GM06990 (cell line): ENCODE measurements at regions not wholly inside any gene's neighbourhood (a gene's known extent, or its start where the extent isn't known, plus 50 kb on each side); places are given as distances from the start of the nearest gene placed in this dataset.
"Not testable (repeated sequence)": the region's sequence is repeated elsewhere in the genome, so short reads cannot be mapped to it uniquely, and the experiment has no call there.

ENCODE experiments used
- DNase-seq: peaks from one replicate; pipeline ENCODE4 v3.0.0-alpha.2; 2011; ENCODE audit not compliant: insufficient read length; ENCODE audit errors: extremely low read depth
- H3K27me3 ChIP-seq: replicated peaks from 2 replicates; pipeline ENCODE4 v1.6.0; 2011; ENCODE audit warnings: low read length; ENCODE audit not compliant: control insufficient read depth, insufficient read depth
- H3K36me3 ChIP-seq: 2 replicates; pipeline ENCODE4 v1.5.1; 2011; ENCODE audit warnings: low read length; ENCODE audit not compliant: control insufficient read depth, insufficient read depth
- H3K4me3 ChIP-seq: replicated peaks from 2 replicates; pipeline ENCODE4 v1.5.1; 2011; ENCODE audit warnings: low read depth, mild to moderate bottlenecking, control low read depth, low read length
- TF ChIP-seq, protein P1 (sequence below): IDR thresholded peaks from 2 replicates; pipeline ENCODE4 v1.5.1; 2011; ENCODE audit warnings: low read length, control low read depth, mild to moderate bottlenecking, inconsistent platforms; ENCODE audit not compliant: insufficient read depth, poor library complexity, severe bottlenecking

DNA sequence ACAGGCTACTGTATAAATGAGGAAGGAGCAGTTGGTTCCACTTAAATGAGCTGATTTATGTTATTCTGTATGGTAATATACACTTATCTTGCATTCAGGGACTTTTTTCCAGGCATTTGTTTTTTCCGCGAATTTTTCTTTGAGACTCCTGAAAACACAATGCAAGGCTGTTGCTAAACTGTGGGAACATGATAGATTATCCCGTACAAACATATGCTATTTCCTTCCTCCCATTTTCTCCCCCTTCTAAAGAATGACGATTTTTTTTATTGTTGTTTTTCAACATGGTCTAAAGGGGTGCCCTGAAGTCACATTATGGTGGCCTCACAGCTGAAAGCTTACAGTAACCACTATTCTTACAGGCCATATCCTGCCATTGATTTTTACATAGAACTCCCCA is 523.9 kb upstream of the NRP1 start:
- TF ChIP-seq, protein P1, sequence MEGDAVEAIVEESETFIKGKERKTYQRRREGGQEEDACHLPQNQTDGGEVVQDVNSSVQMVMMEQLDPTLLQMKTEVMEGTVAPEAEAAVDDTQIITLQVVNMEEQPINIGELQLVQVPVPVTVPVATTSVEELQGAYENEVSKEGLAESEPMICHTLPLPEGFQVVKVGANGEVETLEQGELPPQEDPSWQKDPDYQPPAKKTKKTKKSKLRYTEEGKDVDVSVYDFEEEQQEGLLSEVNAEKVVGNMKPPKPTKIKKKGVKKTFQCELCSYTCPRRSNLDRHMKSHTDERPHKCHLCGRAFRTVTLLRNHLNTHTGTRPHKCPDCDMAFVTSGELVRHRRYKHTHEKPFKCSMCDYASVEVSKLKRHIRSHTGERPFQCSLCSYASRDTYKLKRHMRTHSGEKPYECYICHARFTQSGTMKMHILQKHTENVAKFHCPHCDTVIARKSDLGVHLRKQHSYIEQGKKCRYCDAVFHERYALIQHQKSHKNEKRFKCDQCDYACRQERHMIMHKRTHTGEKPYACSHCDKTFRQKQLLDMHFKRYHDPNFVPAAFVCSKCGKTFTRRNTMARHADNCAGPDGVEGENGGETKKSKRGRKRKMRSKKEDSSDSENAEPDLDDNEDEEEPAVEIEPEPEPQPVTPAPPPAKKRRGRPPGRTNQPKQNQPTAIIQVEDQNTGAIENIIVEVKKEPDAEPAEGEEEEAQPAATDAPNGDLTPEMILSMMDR = no peak
- no peaks in the 10 kb centered on the region for H3K36me3 ChIP-seq

DNA sequence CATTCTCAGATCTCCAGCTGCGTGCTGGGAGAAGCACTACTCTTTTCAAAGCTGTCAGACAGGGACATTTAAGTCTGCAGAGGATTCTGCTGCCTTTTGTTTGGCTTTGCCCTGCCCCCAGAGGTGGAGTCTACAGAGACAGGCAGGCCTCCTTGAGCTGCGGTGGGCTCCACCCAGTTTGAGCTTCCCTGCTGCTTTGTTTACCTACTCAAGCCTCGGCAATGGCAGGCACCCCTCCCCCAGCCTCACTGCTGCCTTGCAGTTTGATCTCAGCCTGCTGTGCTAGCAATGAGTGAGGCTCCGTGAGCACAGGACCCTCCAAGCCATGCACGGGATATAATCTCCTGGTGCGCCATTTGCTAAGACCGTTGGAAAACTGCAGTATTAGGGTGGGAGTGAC is 518.8 kb upstream of the NRP1 start:
- not testable (repeated sequence) for H3K36me3 ChIP-seq, H3K4me3 ChIP-seq, DNase-seq, H3K27me3 ChIP-seq

More for the DNA sequence above, 523.9 kb upstream of the NRP1 start:
- DNase-seq = no peak
- Histone ChIP-seq H3K27me3 (no peaks in the 10 kb centered on the region), H3K4me3 (no peak overlapping the region)

DNA sequence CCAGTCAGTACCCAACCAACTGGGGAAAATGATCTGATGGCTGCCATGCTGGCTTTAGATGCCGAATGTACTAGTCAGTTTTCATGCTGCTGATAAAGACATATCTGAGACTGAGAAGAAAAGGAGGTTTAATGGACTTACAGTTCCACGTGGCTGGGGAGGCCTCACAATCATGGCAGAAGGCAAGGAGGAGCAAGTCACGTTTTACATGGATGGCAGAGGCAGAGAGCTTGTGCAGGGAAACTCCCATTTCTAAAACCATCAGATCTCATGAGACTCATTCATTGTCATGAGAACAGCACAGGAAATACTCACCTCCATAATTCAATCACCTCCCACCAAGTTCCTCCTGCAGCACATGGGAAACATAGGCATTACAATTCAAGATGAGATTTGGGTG is 508.9 kb upstream of the NRP1 start:
- Histone ChIP-seq H3K4me3 (no peak overlapping the region), H3K36me3 (no peaks in the 10 kb centered on the region), H3K27me3 (no peaks in the 10 kb centered on the region)
- TF ChIP-seq, protein P1 = no peak
- no peak for DNase-seq

DNA sequence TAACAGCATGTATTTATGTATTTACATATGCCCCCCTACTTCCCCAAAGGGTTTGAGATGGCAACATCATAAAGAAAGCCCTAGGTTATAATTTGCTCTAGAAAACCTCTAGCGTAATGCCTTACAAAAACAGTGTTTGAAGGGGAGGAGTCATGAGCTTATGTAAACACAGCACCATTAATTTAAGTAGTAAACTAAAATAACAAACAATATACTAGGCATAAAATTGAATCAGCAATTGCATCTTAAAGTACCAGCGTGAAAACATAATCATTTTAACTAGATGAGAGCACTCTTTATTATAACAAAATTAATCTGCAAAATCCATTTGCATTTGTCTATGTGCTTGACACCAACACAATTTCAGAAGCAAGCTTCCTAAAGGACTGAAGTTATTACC is 507.2 kb upstream of the NRP1 start:
- TF ChIP-seq, protein P1 = no peak
- no peaks in the 10 kb centered on the region for H3K27me3 ChIP-seq
- no peak overlapping the region for H3K4me3 ChIP-seq
- DNase-seq = no peak
- H3K36me3 ChIP-seq = no peaks in the 10 kb centered on the region

DNA sequence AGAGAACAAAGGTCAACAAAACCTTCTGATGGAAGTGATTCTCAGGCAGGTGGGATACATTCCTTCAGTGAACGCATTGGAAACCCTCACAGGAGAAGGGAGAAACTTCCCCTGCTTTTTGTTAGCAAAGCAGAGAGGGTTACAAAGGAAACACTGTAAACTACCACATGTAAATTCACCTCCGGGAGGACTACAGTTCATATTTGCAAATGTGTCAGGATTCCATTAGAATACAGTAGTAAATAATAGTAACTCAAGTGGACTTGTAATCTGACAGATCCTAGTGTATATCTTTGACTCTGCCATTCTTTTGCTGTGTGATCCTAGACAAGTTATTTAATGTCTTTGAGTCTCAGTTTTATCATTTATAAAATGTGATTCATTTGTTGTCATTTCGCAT is 504.3 kb upstream of the NRP1 start:
- Histone ChIP-seq H3K36me3 (no peaks in the 10 kb centered on the region), H3K27me3 (no peaks in the 10 kb centered on the region), H3K4me3 (no peak overlapping the region)
- TF ChIP-seq, protein P1 = no peak
- no peak for DNase-seq

DNA sequence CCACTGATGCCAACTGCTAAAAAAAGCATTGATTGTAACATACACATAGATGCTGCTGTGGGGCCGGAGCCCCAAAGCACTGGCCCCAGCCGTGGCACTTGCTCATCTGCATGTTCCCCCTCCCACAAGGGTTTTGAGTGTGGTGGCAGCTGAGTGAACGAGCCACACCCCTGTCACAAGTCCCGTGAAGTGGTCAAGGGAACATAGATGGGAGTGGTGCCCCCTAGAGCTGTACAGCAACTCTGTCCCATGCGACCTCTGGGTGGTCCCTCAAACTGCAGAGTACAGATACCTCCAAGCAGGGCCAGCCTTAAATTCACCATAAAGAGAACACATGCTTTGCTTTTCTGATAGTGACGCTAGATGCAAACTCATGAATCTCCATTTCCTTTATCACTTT is 503.3 kb upstream of the NRP1 start:
- TF ChIP-seq, protein P1 = no peak
- H3K4me3 ChIP-seq = no peak overlapping the region
- H3K27me3 ChIP-seq = no peaks in the 10 kb centered on the region
- H3K36me3 ChIP-seq = no peaks in the 10 kb centered on the region
- no peak for DNase-seq

DNA sequence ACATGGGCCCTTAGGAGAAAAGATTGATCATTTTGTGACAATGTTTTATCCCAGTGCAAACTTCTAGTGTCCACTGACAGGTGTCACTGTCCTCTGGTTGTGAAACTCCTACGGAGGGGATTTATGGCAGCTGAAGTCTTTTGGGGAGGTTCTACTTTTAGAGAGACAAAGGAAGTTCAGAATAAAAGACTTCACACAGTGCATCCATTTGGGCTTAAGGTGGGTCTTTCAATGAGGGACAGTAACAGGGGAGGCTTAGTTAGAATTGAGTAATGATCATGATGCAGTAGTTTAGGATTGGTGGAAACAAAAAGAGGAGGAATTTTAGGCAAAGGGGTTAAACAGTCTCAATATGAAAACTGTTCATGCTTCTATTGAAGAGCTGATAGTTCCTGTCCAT is 501.1 kb upstream of the NRP1 start:
- TF ChIP-seq, protein P1 = no peak
- no peaks in the 10 kb centered on the region for H3K27me3 ChIP-seq
- no peak overlapping the region for H3K4me3 ChIP-seq
- H3K36me3 ChIP-seq = no peaks in the 10 kb centered on the region
- no peak for DNase-seq
